ENCODE measurements at regions not wholly inside any gene's neighbourhood (a gene's known extent, or its start where the extent isn't known, plus 50 kb on each side); places are given as distances from the start of the nearest gene placed in this dataset.
A peak's percentile ranks its signal among the peaks of the same experiment; 100 is the strongest.

DNA sequence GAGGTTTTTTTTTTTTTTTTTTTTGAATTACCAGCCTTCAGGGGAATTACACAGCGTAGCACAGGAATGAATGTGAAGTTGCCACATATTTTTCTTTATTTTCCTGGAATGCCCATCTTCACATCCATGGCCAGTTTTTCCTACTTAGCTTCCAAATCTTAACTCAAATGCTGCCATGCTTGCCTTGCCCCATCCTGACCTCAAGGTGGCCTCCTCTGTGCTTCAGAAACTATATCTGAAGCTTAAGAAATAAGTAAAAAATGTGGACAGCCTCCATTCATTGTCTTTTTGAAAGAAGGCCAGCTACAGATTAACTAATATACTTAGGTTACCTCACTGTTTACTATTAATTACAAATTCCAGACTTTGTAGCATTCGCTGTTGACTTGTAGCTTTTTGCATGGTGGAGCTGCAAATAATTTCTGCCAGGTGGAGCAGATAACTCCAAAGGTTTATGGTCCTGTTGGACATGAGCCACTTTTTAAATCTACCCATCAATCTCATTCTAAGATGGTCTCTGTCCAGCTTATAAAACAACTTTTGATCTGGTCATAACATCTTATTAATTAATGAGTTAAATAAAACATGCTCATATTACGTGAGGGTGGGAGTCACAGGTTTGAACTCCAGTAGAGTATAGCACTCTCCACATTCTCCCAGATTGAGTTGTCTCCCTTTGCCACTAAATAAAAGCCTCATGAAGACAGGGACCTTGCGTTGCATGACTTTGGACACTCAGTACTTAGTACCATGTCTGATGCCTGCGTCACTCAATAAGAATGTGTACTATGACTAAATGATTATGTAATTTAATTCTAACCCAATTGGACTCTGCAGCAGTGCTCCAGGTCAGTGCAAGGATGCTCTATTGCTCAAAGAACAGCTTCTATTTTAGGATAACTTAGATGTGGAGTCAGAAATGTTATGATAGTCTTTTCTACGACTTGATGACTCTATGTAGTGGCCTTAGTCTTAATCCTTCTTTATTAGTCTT lies 678.6 kb upstream of the CITED2 start:
- TF ChIP-seq, protein P1, sequence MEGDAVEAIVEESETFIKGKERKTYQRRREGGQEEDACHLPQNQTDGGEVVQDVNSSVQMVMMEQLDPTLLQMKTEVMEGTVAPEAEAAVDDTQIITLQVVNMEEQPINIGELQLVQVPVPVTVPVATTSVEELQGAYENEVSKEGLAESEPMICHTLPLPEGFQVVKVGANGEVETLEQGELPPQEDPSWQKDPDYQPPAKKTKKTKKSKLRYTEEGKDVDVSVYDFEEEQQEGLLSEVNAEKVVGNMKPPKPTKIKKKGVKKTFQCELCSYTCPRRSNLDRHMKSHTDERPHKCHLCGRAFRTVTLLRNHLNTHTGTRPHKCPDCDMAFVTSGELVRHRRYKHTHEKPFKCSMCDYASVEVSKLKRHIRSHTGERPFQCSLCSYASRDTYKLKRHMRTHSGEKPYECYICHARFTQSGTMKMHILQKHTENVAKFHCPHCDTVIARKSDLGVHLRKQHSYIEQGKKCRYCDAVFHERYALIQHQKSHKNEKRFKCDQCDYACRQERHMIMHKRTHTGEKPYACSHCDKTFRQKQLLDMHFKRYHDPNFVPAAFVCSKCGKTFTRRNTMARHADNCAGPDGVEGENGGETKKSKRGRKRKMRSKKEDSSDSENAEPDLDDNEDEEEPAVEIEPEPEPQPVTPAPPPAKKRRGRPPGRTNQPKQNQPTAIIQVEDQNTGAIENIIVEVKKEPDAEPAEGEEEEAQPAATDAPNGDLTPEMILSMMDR (IDR thresholded peaks at IDR 0.05; ENCODE audit: poor library complexity): peak; percentile 37
- no peak for TF ChIP-seq EZH2phosphoT487 (IDR thresholded peaks at IDR 0.05; ENCODE audit: low read depth, severe bottlenecking, unreplicated experiment)
- TF ChIP-seq EZH2 (IDR thresholded peaks at IDR 0.05; ENCODE audit: borderline replicate concordance): no peak

Data from hepatocyte (in vitro differentiated cells).